HG02763 (cell line): ENCODE measurements at regions not wholly inside any gene's neighbourhood (a gene's known extent, or its start where the extent isn't known, plus 50 kb on each side); places are given as distances from the start of the nearest gene placed in this dataset.
"Not testable (repeated sequence)": the region's sequence is repeated elsewhere in the genome, so short reads cannot be mapped to it uniquely, and the experiment has no call there.

Experiments
- ATAC-seq: cut with Tn5 transposase; IDR thresholded peaks from one replicate; pipeline ENCODE4 v1.9.1; 2021; ENCODE audit warnings: mild to moderate bottlenecking, moderate library complexity; ENCODE audit not compliant: unreplicated experiment

DNA sequence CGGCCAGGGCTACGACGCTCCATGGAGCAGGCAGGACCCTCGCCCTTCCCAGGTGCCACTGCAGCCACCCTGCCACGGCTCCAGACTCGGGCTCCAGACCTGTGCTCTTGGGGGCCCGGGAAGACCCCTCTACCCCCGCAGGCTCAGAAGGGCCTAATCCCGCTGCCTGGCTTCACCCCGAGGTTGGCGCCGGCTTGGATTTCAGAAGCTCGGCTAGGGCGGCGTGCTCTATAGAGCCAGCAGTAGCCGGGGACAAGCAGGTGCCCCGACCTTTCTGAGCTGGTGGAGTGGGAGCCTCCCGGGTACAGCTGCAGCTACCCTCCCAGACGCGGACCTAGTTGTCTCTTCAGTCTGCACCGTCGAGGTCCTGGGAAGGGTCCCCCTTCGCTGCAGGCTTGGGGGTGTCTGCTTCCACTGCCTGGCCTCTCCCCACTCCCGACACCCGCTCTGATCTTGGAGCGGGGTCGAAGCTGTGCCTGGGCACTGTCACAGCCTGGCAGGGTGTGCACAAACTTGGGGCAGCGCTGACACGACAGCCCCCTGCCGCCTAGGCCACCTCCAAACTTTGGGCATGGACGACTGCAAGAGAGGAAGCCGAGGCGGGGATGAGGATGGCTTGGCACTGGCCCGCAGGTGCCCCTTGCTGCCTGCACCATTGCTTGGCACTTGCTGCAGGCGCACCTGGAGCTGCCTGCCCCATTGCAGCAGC, 1366.1 kb upstream of the CDH9 start:
- ATAC-seq, result no peak

DNA sequence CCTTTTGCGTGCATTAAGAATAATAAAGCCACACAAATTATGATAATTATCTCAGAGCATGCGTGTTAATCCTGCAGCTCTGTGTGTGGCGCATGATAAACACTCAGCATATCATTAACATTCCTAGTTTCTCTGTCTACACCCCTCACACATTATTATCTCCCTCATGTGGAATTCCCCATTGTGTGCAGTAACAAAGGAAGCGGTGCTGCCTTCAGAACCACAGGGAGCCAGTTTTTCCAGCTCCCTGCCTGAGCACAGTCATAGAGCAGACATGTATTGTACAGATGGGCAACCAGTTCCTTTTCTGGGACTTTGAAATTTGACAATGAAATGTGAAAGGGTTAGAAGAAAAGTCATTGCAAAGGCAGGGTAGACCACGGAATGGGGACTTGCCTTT, 1365.5 kb upstream of the CDH9 start:
- ATAC-seq, result no peak

- no peak for ATAC-seq
These were observed 1364.4 kb upstream of the CDH9 start for GRCh38 chr5:28402590-28403301.

- no peak for ATAC-seq
These were observed 1361.7 kb upstream of the CDH9 start for GRCh38 chr5:28400076-28400475.

- no peak for ATAC-seq
These were observed 1360.8 kb upstream of the CDH9 start for GRCh38 chr5:28399211-28399610.

GRCh38 chr5:28398185-28398584, 1359.8 kb upstream of the CDH9 start:
- ATAC-seq, result no peak

DNA sequence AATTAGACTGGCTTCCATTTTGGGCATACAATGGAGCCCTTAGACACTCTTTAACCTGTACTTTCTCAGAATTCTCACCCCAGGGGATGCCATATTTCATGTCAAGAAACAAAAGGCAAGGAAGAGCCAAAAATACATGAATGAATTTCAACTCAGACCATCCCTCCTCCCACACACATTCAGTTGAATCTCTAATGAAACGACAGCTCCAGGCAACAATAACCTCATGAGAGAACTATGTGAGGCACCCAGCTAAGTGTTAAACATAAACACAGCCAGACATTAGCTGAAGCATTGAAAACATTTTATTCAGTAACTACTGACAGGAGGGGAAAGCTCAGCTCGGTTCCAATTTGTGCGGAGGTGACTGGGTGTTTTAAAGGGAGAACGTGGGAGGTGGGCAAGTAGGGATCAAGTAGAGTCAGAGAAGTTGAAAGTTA, 1359.1 kb upstream of the CDH9 start:
- ATAC-seq, result no peak

- ATAC-seq, result no peak
These were observed 1352.9 kb upstream of the CDH9 start for GRCh38 chr5:28391277-28391676.

DNA sequence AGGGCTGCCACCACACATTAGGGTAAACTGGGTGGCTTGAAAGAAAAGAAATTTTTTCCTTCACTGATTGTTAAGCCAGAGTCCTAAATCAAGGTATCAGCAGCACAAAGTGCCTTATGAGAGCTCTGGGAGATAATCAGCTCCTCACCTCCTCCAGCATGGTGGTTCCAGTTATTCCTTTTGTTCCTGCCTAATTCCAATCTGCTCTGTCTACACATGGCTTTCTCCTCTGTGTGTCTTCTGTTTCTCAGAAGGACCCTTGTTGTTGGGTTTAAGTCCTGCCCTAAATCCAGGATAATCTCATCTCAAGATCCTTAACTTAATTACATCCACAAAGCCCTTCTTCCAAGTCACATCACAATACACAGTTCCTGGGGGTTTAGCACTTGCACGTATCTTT, 1352.0 kb upstream of the CDH9 start:
- ATAC-seq, result no peak

GRCh38 chr5:28389727-28390126, 1351.3 kb upstream of the CDH9 start:
- not testable (repeated sequence) for ATAC-seq

DNA sequence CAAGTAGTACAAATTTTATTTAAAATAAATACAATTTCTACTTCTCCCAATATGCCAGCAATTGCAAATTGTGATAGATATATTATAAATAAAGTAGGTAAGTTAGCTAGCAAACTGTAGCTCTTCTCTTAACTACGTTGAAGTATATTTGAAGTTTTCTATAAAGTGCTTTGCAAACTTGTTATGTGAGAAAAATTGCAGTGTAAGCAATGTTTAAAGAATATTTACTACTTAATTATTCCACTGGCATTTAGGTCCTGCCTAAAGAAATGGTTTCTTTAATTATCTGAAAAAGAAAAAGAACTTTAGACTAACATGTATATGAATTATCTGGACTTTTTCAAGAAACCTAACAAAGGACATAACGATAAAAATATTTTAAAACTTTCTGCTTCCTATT, 1350.0 kb upstream of the CDH9 start:
- no peak for ATAC-seq

DNA sequence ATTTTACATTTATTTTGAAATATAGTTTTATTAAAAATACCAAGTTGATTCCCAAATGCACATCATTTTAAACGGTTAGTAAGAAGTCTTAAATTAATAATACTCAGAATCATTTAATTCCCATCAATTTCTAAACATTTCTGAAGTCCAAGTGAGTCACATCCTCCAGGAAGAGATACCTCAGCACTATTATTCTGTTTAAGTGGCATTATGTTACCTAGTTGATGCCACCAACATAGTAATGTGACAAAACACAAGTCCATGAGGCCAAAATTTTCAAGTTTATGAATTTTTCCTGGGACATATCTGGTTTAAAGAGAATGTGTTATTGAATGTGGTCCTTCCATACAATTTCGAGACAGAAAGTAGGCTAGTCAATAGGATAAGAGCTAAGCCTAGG, 1348.3 kb upstream of the CDH9 start:
- ATAC-seq, result no peak

GRCh38 chr5:28380167-28380566, 1341.8 kb upstream of the CDH9 start:
- no peak for ATAC-seq

DNA sequence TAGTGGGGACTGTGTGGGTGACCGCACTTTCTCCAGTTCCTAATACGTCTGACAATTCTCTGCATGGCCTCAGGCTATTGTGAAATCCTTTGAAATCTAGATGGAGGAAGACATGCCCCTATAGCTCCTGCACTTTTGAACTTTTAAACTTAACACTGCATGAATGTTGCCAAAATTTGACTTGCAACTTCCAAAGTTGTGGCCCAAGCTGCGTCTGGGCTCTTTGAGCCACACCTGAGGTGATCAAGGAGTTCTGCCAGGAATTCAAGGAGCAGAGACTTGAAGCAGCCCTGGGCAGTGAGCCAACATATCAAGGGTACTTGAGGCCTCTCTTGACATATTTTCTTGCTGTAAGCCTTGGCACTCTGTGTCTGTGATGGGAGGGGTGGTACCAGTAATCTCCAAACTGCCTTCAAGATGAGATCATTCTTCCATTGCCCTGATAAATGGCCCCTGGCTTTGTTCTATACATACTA, 1336.1 kb upstream of the CDH9 start:
- no peak for ATAC-seq

GRCh38 chr5:28370896-28371295, 1332.5 kb upstream of the CDH9 start:
- ATAC-seq, result no peak

DNA sequence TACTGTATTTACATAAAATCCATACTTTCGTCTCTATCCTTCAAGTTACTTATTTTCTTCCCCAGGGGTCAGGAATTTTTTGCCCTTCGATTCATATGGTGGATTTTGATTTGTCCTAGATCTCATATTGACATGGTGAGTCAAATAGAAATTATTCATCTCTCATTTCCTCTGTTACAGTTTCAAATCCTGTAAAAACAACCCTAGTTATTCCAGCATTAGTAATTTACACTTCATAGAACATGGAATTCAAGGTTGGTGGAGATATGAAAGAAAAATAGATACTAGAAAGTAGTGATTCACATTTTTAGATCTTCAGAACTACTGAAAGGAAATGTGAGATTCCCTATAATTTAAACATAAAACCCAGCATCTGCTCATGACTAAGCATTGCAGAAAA, 1331.0 kb upstream of the CDH9 start:
- no peak for ATAC-seq

DNA sequence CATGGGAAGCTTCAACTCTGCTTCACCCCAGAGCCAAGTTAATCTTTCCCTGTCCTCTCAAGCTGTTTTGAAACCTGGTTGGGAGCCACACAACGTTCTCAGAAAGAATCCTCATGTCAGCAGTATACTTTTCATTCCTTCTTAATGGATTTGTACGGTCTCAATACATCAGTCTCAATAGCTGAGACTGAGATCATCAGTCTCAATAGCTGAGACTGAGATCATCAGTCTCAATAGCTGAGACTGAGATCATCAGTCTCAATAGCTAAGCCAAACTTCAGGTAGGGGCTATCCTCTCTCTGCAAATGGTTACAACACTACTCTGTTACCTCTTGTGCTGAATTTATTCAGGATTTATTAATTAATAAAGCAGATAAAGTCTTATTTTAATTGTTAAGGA, 1317.4 kb upstream of the CDH9 start:
- no peak for ATAC-seq

- no peak for ATAC-seq
These were observed 1308.3 kb upstream of the CDH9 start for GRCh38 chr5:28346696-28347095.

GRCh38 chr5:28344836-28345433, 1306.5 kb upstream of the CDH9 start:
- no peak for ATAC-seq

GRCh38 chr5:28329176-28329575, 1290.8 kb upstream of the CDH9 start:
- no peak for ATAC-seq

GRCh38 chr5:28328681-28329080, 1290.3 kb upstream of the CDH9 start:
- no peak for ATAC-seq

DNA sequence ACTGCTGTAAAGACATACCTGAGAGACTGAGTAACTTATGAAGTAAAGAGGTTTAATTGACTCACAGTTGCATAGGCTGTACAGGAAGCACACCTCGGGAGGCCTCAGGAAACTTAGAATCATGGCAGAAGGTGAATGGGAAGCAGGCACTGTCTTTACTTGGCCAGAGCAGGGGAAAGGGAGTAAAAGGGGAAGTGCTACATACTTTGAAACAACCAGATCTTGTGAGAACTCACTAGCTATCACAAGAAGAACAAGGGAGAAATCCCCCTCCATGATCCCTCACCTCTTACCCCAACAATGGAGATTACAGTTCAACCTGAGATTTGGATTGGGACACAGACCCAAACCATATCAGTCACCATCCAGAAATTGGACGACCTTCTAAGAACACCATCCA, 1285.8 kb upstream of the CDH9 start:
- no peak for ATAC-seq
